NCI-H1417 (cell line): ENCODE measurements at regions not wholly inside any gene's neighbourhood (a gene's known extent, or its start where the extent isn't known, plus 50 kb on each side); places are given as distances from the start of the nearest gene placed in this dataset.

Experiments
- DNase-seq, 3 experiments: peaks; one replicate each; lab custom pipeline; 2025; lab: John Stamatoyannopoulos, UW

GRCh38 chr12:34377243-34378035 lies 355.1 kb downstream of the ALG10 start:
- no peak for DNase-seq

- no peak for DNase-seq
These were observed 356.8 kb downstream of the ALG10 start for GRCh38 chr12:34379142-34379541.

- DNase-seq, result no peak
These were observed 362.4 kb downstream of the ALG10 start for GRCh38 chr12:34384693-34385092.

GRCh38 chr12:34386016-34386415 lies 363.7 kb downstream of the ALG10 start:
- no peak for DNase-seq

- no peak for DNase-seq
These were observed 364.4 kb downstream of the ALG10 start for GRCh38 chr12:34386621-34387255.

GRCh38 chr12:34387711-34388635 lies 365.7 kb downstream of the ALG10 start:
- DNase-seq, result no peak

- DNase-seq, result no peak
These were observed 366.5 kb downstream of the ALG10 start for GRCh38 chr12:34388636-34389377.

- DNase-seq, result no peak
These were observed 367.3 kb downstream of the ALG10 start for GRCh38 chr12:34389378-34390170.

GRCh38 chr12:34390171-34390841 lies 368.0 kb downstream of the ALG10 start:
- no peak for DNase-seq

- DNase-seq, result no peak
These were observed 368.8 kb downstream of the ALG10 start for GRCh38 chr12:34390846-34391700.

GRCh38 chr12:34391771-34392581 lies 369.7 kb downstream of the ALG10 start:
- DNase-seq, result no peak

- no peak for DNase-seq
These were observed 370.4 kb downstream of the ALG10 start for GRCh38 chr12:34392741-34393085.

- DNase-seq, result no peak
These were observed 371.0 kb downstream of the ALG10 start for GRCh38 chr12:34393086-34393820.

GRCh38 chr12:34393821-34394150 lies 371.5 kb downstream of the ALG10 start:
- no peak for DNase-seq

- no peak for DNase-seq
These were observed 372.1 kb downstream of the ALG10 start for GRCh38 chr12:34394211-34395055.

GRCh38 chr12:34395056-34396005 lies 373.0 kb downstream of the ALG10 start:
- DNase-seq, result no peak
